ENCODE measurements at regions not wholly inside any gene's neighbourhood (a gene's known extent, or its start where the extent isn't known, plus 50 kb on each side); places are given as distances from the start of the nearest gene placed in this dataset.

GRCh38 chr7:68213838-68214237 lies 1217.2 kb downstream of the TYW1 start:
- no peak for TF ChIP-seq TAF1 (IDR thresholded peaks at IDR 0.05; ENCODE audit: borderline replicate concordance, insufficient read depth, low read length)
- TF ChIP-seq SIN3A (IDR thresholded peaks at IDR 0.05; ENCODE audit: borderline replicate concordance, insufficient read depth, low read length), result no peak
- no peak for TF ChIP-seq FOXP2 (optimal IDR thresholded peaks at IDR 0.05; ENCODE audit: borderline replicate concordance, extremely low read depth, extremely low read length, insufficient read depth)

GRCh38 chr7:68216051-68216450 lies 1219.4 kb downstream of the TYW1 start:
- TF ChIP-seq FOXP2 (optimal IDR thresholded peaks at IDR 0.05; ENCODE audit: borderline replicate concordance, extremely low read depth, extremely low read length, insufficient read depth) (no peak), SIN3A (IDR thresholded peaks at IDR 0.05; ENCODE audit: borderline replicate concordance, insufficient read depth, low read length) (no peak), REST (IDR thresholded peaks at IDR 0.05; ENCODE audit: insufficient read depth in 1 of 2, low read depth in 2 of 2, low read length in 2 of 2) (no peak), POLR2AphosphoS5 (IDR thresholded peaks at IDR 0.05; ENCODE audit: low read depth, low read length) (no peak), TAF1 (IDR thresholded peaks at IDR 0.05; ENCODE audit: borderline replicate concordance, insufficient read depth, low read length) (no peak)

DNA sequence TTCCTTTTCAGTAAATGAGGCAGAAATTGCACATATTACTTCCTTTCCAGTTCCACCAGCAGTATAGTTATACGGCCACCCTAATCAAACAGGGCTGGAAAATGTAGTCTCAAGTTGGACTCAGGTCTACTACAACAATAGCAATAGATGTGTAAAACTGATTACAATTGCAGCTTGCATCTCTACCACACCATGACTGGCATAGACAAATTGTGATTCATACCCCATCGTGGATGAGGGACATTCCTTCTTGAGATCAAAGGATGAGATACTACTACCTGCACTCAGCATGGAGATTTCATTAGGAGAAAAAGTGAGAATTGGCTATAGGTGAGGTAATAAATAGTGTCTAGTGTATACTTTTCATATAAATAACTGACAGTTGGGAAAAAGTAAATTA lies 1220.8 kb downstream of the TYW1 start:
- TF ChIP-seq SIN3A (IDR thresholded peaks at IDR 0.05; ENCODE audit: borderline replicate concordance, insufficient read depth, low read length) (no peak), TAF1 (IDR thresholded peaks at IDR 0.05; ENCODE audit: borderline replicate concordance, insufficient read depth, low read length) (no peak), FOXP2 (optimal IDR thresholded peaks at IDR 0.05; ENCODE audit: borderline replicate concordance, extremely low read depth, extremely low read length, insufficient read depth) (no peak), POLR2AphosphoS5 (IDR thresholded peaks at IDR 0.05; ENCODE audit: low read depth, low read length) (no peak), REST (IDR thresholded peaks at IDR 0.05; ENCODE audit: insufficient read depth in 1 of 2, low read depth in 2 of 2, low read length in 2 of 2) (no peak)

- TF ChIP-seq FOXP2 (optimal IDR thresholded peaks at IDR 0.05; ENCODE audit: borderline replicate concordance, extremely low read depth, extremely low read length, insufficient read depth) (no peak), REST (IDR thresholded peaks at IDR 0.05; ENCODE audit: insufficient read depth in 1 of 2, low read depth in 2 of 2, low read length in 2 of 2) (no peak), POLR2AphosphoS5 (IDR thresholded peaks at IDR 0.05; ENCODE audit: low read depth, low read length) (no peak), TAF1 (IDR thresholded peaks at IDR 0.05; ENCODE audit: borderline replicate concordance, insufficient read depth, low read length) (no peak), SIN3A (IDR thresholded peaks at IDR 0.05; ENCODE audit: borderline replicate concordance, insufficient read depth, low read length) (no peak)
These were observed 1221.8 kb downstream of the TYW1 start for GRCh38 chr7:68218461-68218860.

DNA sequence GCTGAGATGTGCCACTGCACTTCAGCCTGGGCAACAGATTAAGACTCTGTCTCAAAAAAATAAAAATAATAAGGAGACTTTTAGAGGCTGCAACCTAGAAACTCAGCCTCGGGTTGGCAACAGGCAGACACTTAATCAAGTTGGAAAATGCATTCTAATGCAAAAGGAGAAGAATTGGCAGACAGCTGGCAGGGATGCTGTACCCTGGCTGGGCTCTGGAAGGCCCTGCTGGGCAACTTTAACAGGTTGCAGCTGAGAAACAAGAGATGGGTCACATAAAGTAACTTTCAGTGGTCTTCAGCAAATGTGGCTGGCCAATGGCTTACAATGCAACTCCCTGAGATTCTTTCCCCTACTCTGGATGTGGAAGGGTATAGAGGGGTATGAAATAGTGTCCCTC lies 1225.7 kb downstream of the TYW1 start:
- TF ChIP-seq REST (IDR thresholded peaks at IDR 0.05; ENCODE audit: insufficient read depth in 1 of 2, low read depth in 2 of 2, low read length in 2 of 2), result no peak

Data from PFSK-1 (cell line).